HCT116 (cell line): ENCODE measurements at regions not wholly inside any gene's neighbourhood (a gene's known extent, or its start where the extent isn't known, plus 50 kb on each side); places are given as distances from the start of the nearest gene placed in this dataset.

Source experiments
- EZH2 ChIP-seq: fragments of 200-600 bp; sonication (generic); IDR thresholded peaks from 2 replicates; pipeline ENCODE4 v1.6.1; 2017; ENCODE audit warnings: antibody characterized with exemption, mixed run types
- YY1 ChIP-seq: IDR thresholded peaks from 2 replicates; pipeline ENCODE4 v1.6.1; 2011; ENCODE audit warnings: low read length, low read depth, moderate library complexity, mild to moderate bottlenecking; ENCODE audit not compliant: insufficient replicate concordance; ENCODE audit errors: extremely low read depth
- TF ChIP-seq, protein P1 (sequence below): IDR thresholded peaks from 2 replicates; pipeline ENCODE4 v1.6.1; 2012

- TF ChIP-seq EZH2 (no peak), YY1 (no peak)
- TF ChIP-seq, protein P1, sequence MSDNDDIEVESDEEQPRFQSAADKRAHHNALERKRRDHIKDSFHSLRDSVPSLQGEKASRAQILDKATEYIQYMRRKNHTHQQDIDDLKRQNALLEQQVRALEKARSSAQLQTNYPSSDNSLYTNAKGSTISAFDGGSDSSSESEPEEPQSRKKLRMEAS, result no peak
Measured at GRCh38 chrX:17994429-17994828, 133.3 kb upstream of the RAI2 start.
